LNCAP (cell line): ENCODE measurements at regions not wholly inside any gene's neighbourhood (a gene's known extent, or its start where the extent isn't known, plus 50 kb on each side); places are given as distances from the start of the nearest gene placed in this dataset.

Experiments
- CTCF ChIP-seq: fragments of 450-650 bp; IDR thresholded peaks from 2 replicates; pipeline ENCODE4 v1.5.1; 2017; ENCODE audit warnings: mild to moderate bottlenecking

GRCh38 chr2:238558456-238559099 is 131.9 kb downstream of the ASB1 start:
- no peak for TF ChIP-seq CTCF

- no peak for TF ChIP-seq CTCF
Observed at GRCh38 chr2:238560234-238560633, 133.5 kb downstream of the ASB1 start.

- TF ChIP-seq CTCF: no peak
Observed at GRCh38 chr2:238561230-238561629, 134.5 kb downstream of the ASB1 start.

GRCh38 chr2:238562446-238562845 is 135.7 kb downstream of the ASB1 start:
- no peak for TF ChIP-seq CTCF

- TF ChIP-seq CTCF: no peak
Observed at GRCh38 chr2:238563551-238563950, 136.8 kb downstream of the ASB1 start.

GRCh38 chr2:238564286-238564920 is 137.7 kb downstream of the ASB1 start:
- no peak for TF ChIP-seq CTCF

- no peak for TF ChIP-seq CTCF
Observed at GRCh38 chr2:238565031-238565430, 138.3 kb downstream of the ASB1 start.
